LNCAP (cell line): ENCODE measurements at regions not wholly inside any gene's neighbourhood (a gene's known extent, or its start where the extent isn't known, plus 50 kb on each side); places are given as distances from the start of the nearest gene placed in this dataset.

ENCODE experiments used
- TF ChIP-seq, protein P1 (sequence below): fragments of 450-650 bp; IDR thresholded peaks from 2 replicates; pipeline ENCODE4 v1.5.1; 2017; ENCODE audit warnings: mild to moderate bottlenecking

GRCh38 chr12:127636882-127637281 is 630.1 kb upstream of the TMEM132C start:
- TF ChIP-seq, protein P1, sequence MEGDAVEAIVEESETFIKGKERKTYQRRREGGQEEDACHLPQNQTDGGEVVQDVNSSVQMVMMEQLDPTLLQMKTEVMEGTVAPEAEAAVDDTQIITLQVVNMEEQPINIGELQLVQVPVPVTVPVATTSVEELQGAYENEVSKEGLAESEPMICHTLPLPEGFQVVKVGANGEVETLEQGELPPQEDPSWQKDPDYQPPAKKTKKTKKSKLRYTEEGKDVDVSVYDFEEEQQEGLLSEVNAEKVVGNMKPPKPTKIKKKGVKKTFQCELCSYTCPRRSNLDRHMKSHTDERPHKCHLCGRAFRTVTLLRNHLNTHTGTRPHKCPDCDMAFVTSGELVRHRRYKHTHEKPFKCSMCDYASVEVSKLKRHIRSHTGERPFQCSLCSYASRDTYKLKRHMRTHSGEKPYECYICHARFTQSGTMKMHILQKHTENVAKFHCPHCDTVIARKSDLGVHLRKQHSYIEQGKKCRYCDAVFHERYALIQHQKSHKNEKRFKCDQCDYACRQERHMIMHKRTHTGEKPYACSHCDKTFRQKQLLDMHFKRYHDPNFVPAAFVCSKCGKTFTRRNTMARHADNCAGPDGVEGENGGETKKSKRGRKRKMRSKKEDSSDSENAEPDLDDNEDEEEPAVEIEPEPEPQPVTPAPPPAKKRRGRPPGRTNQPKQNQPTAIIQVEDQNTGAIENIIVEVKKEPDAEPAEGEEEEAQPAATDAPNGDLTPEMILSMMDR = no peak

DNA sequence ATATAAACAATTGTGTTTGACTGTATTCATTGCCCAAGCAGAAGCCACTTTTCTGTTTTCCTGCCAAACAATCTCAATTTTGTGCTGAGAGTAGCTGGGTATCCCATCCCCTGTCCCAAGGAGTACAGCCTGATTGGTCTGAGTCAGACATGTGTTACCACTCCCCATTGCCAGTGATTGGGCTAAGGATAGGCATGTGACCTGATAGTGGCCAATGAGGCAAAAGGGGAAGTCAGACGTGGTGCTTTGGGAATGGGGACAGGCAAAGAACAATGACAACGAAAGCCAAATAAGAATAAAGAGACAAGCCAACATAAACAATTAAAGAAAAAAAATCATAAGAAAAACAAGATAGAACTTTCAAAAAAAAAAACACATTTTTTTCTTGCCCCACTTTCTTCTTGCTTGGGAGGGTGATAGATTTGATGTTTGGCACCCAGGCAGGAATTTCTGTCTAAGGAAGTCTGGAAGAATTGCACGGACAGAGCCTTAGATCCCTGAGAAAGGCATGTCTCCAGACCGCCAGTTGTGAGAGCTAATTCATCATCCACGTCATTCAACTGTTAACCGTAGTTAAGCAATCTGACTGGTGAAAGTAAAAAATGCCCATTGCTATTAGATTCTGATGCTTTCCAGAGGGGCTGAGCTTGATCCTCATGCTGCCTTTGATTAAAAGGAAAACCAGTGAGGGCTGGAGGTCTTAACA is 626.6 kb upstream of the TMEM132C start:
- TF ChIP-seq, protein P1 = no peak

DNA sequence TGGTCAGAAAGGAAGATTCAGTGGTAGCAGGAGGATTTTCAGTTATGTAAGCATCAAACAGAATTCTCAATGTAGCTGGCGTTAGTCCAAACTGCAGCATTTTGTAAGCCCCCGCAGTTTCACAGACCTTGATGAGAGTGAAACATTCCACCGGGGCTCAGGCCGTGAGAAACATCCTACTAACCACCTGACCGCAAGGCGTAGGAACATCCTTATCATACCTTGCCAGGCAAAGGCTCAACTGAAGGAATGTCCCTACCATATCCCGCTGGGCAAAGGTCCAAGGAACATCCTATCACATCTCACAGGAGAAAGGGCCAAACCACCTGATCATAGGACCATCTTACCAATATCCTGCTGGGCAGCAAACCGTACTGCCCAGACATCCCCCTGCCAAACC is 624.8 kb upstream of the TMEM132C start:
- TF ChIP-seq, protein P1 = no peak

DNA sequence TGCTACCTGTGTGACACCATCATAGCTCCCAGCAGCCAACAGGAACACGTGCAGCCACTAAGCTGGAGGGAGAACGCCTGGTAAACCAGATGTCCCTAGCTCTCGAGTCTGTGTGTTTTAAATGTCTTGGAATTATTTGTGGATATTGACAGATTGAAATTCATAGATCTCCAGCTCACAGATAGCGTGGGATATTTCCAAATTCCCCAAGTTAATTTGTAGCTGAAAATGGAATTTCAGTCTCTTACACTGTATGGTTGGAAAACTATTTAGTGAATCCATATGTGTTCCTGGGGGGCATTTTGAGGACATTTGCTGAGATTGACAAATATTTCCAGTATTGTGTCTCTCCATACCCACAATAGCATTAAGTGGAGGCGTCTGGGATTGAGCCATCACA is 618.6 kb upstream of the TMEM132C start:
- TF ChIP-seq, protein P1 = no peak

- TF ChIP-seq, protein P1 = no peak
These were observed 617.0 kb upstream of the TMEM132C start for GRCh38 chr12:127649961-127650360.

- TF ChIP-seq, protein P1 = no peak
These were observed 616.3 kb upstream of the TMEM132C start for GRCh38 chr12:127650626-127651025.

GRCh38 chr12:127652281-127652680 is 614.7 kb upstream of the TMEM132C start:
- TF ChIP-seq, protein P1 = no peak
